ENCODE measurements at regions not wholly inside any gene's neighbourhood (a gene's known extent, or its start where the extent isn't known, plus 50 kb on each side); places are given as distances from the start of the nearest gene placed in this dataset.

- no peak for DNase-seq
Measured at GRCh38 chr16:50953290-50953689, 197.8 kb downstream of the SALL1 start.

- no peak for DNase-seq
Measured at GRCh38 chr16:50950955-50951354, 200.1 kb downstream of the SALL1 start.

- DNase-seq, result no peak
Measured at GRCh38 chr16:50948268-50948930, 202.7 kb downstream of the SALL1 start.

GRCh38 chr16:50947826-50948225 lies 203.2 kb downstream of the SALL1 start:
- no peak for DNase-seq

- DNase-seq, result no peak
Measured at GRCh38 chr16:50946606-50947005, 204.5 kb downstream of the SALL1 start.

- no peak for DNase-seq
Measured at GRCh38 chr16:50946098-50946497, 204.2 kb downstream of the CYLD start.

GRCh38 chr16:50945171-50945570 lies 203.3 kb downstream of the CYLD start:
- DNase-seq, result no peak

GRCh38 chr16:50944436-50944835 lies 202.6 kb downstream of the CYLD start:
- DNase-seq, result no peak

- DNase-seq, result no peak
Measured at GRCh38 chr16:50944033-50944432, 202.1 kb downstream of the CYLD start.

- no peak for DNase-seq
Measured at GRCh38 chr16:50942143-50942542, 200.3 kb downstream of the CYLD start.

GRCh38 chr16:50941681-50942080 lies 199.8 kb downstream of the CYLD start:
- no peak for DNase-seq

- DNase-seq, result peak; percentile 56
Measured at GRCh38 chr16:50940275-50940854, 198.5 kb downstream of the CYLD start.

- no peak for DNase-seq
Measured at GRCh38 chr16:50939356-50939755, 197.5 kb downstream of the CYLD start.

GRCh38 chr16:50938932-50939331 lies 197.0 kb downstream of the CYLD start:
- no peak for DNase-seq

GRCh38 chr16:50933262-50933661 lies 191.4 kb downstream of the CYLD start:
- DNase-seq, result no peak

GRCh38 chr16:50932348-50932935 lies 190.6 kb downstream of the CYLD start:
- DNase-seq, result no peak

- DNase-seq, result no peak
Measured at GRCh38 chr16:50928065-50928464, 186.2 kb downstream of the CYLD start.

GRCh38 chr16:50925758-50926357 lies 184.0 kb downstream of the CYLD start:
- DNase-seq, result no peak

- DNase-seq, result peak; percentile 2
Measured at GRCh38 chr16:50924759-50925545, 183.1 kb downstream of the CYLD start.

GRCh38 chr16:50917950-50918703 lies 176.2 kb downstream of the CYLD start:
- peak; percentile 67 for DNase-seq

- no peak for DNase-seq
Measured at GRCh38 chr16:50916040-50916439, 174.2 kb downstream of the CYLD start.

GRCh38 chr16:50915120-50915519 lies 173.2 kb downstream of the CYLD start:
- no peak for DNase-seq

- DNase-seq, result no peak
Measured at GRCh38 chr16:50910736-50911100, 168.8 kb downstream of the CYLD start.

Data from NCI-H146 (cell line).